GM23248 (cell line): ENCODE measurements at regions not wholly inside any gene's neighbourhood (a gene's known extent, or its start where the extent isn't known, plus 50 kb on each side); places are given as distances from the start of the nearest gene placed in this dataset.

Experiments used
- EZH2 ChIP-seq: fragments of 200-600 bp; sonication (generic); IDR thresholded peaks from 2 replicates; pipeline ENCODE4 v1.6.1; 2018; ENCODE audit warnings: antibody characterized with exemption, mild to moderate bottlenecking; ENCODE audit not compliant: insufficient read depth, poor library complexity, severe bottlenecking
- EZH2phosphoT487 ChIP-seq: fragments of 200-600 bp; sonication (generic); IDR thresholded peaks from 2 replicates; pipeline ENCODE4 v1.6.1; 2018; ENCODE audit warnings: antibody characterized with exemption, moderate library complexity, mild to moderate bottlenecking, low read depth; ENCODE audit not compliant: insufficient read depth

DNA sequence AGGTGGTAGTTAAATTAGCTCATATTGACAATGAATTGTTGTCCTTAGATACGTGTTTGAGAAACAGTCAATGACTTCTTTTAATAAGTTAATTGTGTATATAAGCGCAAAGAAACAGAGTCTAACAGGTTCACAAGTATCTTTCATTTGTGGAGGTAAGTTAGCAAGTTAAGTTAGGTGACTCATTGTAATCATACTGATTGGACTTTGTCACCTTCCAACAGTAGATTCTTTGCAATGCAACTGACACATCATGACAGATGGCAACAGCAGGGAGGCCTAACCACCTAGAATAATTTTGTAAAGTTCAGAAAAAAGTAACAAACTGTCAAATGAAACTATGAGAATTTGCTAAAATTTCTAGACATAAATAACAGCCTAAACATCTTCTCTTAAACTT is 207.6 kb upstream of the PITX2 start:
- no peak for TF ChIP-seq EZH2
- no peak for TF ChIP-seq EZH2phosphoT487
